OCI-LY3 (cell line): ENCODE measurements at regions not wholly inside any gene's neighbourhood (a gene's known extent, or its start where the extent isn't known, plus 50 kb on each side); places are given as distances from the start of the nearest gene placed in this dataset.

Experiments
- H2AFZ ChIP-seq: fragments of 200-600, 300-600 bp; shearing (Covaris generic); 2 replicates; pipeline ENCODE4 v1.6.0; 2014; ENCODE audit warnings: antibody characterized with exemption, low read depth, low read length
- H3K27ac ChIP-seq: fragments of 200-600, 300-600 bp; sonication (generic); 2 replicates; pipeline ENCODE4 v1.5.1; 2014; ENCODE audit warnings: mild to moderate bottlenecking, low read length, moderate library complexity, mixed read lengths
- H3K27me3 ChIP-seq: fragments of 200-600, 300-600 bp; sonication (generic); 2 replicates; pipeline ENCODE4 v1.6.1; 2014; ENCODE audit warnings: low read depth, low read length, mixed read lengths
- H3K36me3 ChIP-seq: fragments of 200-600, 300-600 bp; sonication (generic); replicated peaks from 2 replicates; pipeline ENCODE3; 2014; ENCODE audit warnings: low read depth, low read length, mixed read lengths
- H3K4me1 ChIP-seq: fragments of 300-600, 200-600 bp; sonication (generic); 2 replicates; pipeline ENCODE4 v1.6.1; 2014; ENCODE audit warnings: low read length, mixed read lengths
- H3K4me2 ChIP-seq: fragments of 200-600, 300-600 bp; sonication (generic); 2 replicates; pipeline ENCODE4 v1.6.1; 2014; ENCODE audit warnings: low read length, mixed read lengths
- H3K4me3 ChIP-seq: fragments of 300-600, 200-600 bp; sonication (generic); 2 replicates; pipeline ENCODE4 v1.5.1; 2014; ENCODE audit warnings: antibody characterized with exemption, mild to moderate bottlenecking, low read length, moderate library complexity
- H3K79me2 ChIP-seq: fragments of 300-600, 200-600 bp; shearing (Covaris generic); 2 replicates; pipeline ENCODE4 v1.6.1; 2014; ENCODE audit warnings: mild to moderate bottlenecking, low read length, mixed read lengths
- H3K9ac ChIP-seq: fragments of 300-600, 200-600 bp; shearing (Covaris generic); 2 replicates; pipeline ENCODE4 v1.6.0; 2014; ENCODE audit warnings: mild to moderate bottlenecking, low read length, moderate library complexity
- H3K9me3 ChIP-seq: fragments of 200-600, 300-600 bp; shearing (Covaris generic); 2 replicates; pipeline ENCODE4 v1.6.1; 2014; ENCODE audit warnings: low read length, mixed read lengths; ENCODE audit not compliant: insufficient read depth
- H4K20me1 ChIP-seq: fragments of 200-600, 300-600 bp; sonication (generic); 2 replicates; pipeline ENCODE4 v1.6.1; 2016; ENCODE audit warnings: low read length, mixed read lengths; ENCODE audit not compliant: insufficient read depth
- CTCF ChIP-seq: fragments of 200-600, 300-600 bp; sonication (generic); IDR thresholded peaks from 2 replicates; pipeline ENCODE4 v1.5.1; 2014; ENCODE audit warnings: antibody characterized with exemption, low read length, low read depth
- EZH2phosphoT487 ChIP-seq: fragments of 200-600 bp; shearing (Covaris generic); IDR thresholded peaks from 2 replicates; pipeline ENCODE4 v1.6.1; 2018; ENCODE audit warnings: antibody characterized with exemption, mixed run types, low read depth

- no peak overlapping the region for H3K27ac ChIP-seq
- H3K36me3 ChIP-seq: peaks cover 9% of the 10 kb centered on the region
- TF ChIP-seq EZH2phosphoT487: no peak
- TF ChIP-seq CTCF: no peak
- no peak overlapping the region for H2AFZ ChIP-seq
- H4K20me1 ChIP-seq: 0 out of 2 replicates have a peak, but pooled peaks cover 3% of the 10 kb centered on the region
- H3K79me2 ChIP-seq: no peaks in the 10 kb centered on the region
- no peak overlapping the region for H3K4me3 ChIP-seq
- no peaks in the 10 kb centered on the region for H3K9me3 ChIP-seq
- H3K9ac ChIP-seq: no peak overlapping the region
- no peak overlapping the region for H3K4me2 ChIP-seq
- H3K4me1 ChIP-seq: no peaks in the 10 kb centered on the region
- no peaks in the 10 kb centered on the region for H3K27me3 ChIP-seq
Observed at GRCh38 chr6:14194976-14195375, 77.4 kb downstream of the CD83 start.

- peaks cover 9% of the 10 kb centered on the region for H3K36me3 ChIP-seq
- no peaks in the 10 kb centered on the region for H3K4me1 ChIP-seq
- H3K79me2 ChIP-seq: no peaks in the 10 kb centered on the region
- no peak for TF ChIP-seq CTCF
- TF ChIP-seq EZH2phosphoT487: no peak
- H4K20me1 ChIP-seq: 0 out of 2 replicates have a peak, but pooled peaks cover 3% of the 10 kb centered on the region
- no peak overlapping the region for H2AFZ ChIP-seq
- H3K27ac ChIP-seq: no peak overlapping the region
- no peaks in the 10 kb centered on the region for H3K9me3 ChIP-seq
- no peak overlapping the region for H3K9ac ChIP-seq
- no peak overlapping the region for H3K4me3 ChIP-seq
- H3K27me3 ChIP-seq: no peaks in the 10 kb centered on the region
- H3K4me2 ChIP-seq: no peak overlapping the region
Observed at GRCh38 chr6:14196026-14196425, 78.5 kb downstream of the CD83 start.

GRCh38 chr6:14197118-14197517 lies 79.5 kb downstream of the CD83 start:
- Histone ChIP-seq H2AFZ (no peak overlapping the region), H3K9me3 (no peaks in the 10 kb centered on the region), H3K4me3 (no peak overlapping the region), H3K9ac (no peak overlapping the region), H3K36me3 (peaks cover 9% of the 10 kb centered on the region), H3K4me1 (no peaks in the 10 kb centered on the region), H3K79me2 (no peaks in the 10 kb centered on the region), H3K27ac (no peak overlapping the region), H3K27me3 (no peaks in the 10 kb centered on the region), H3K4me2 (no peak overlapping the region), H4K20me1 (0 out of 2 replicates have a peak, but pooled peaks cover 3% of the 10 kb centered on the region)
- TF ChIP-seq EZH2phosphoT487 (no peak), CTCF (no peak)

GRCh38 chr6:14200047-14200446 lies 82.5 kb downstream of the CD83 start:
- Histone ChIP-seq H3K9ac (no peak overlapping the region), H3K27me3 (no peaks in the 10 kb centered on the region), H3K4me1 (no peaks in the 10 kb centered on the region)

More at GRCh38 chr6:14200047-14200446, 82.5 kb downstream of the CD83 start:
- Histone ChIP-seq H3K27ac (no peak overlapping the region), H3K9me3 (no peaks in the 10 kb centered on the region), H4K20me1 (0 out of 2 replicates have a peak, but pooled peaks cover 3% of the 10 kb centered on the region), H3K36me3 (peaks cover 9% of the 10 kb centered on the region), H3K4me3 (no peak overlapping the region), H3K79me2 (no peaks in the 10 kb centered on the region), H3K4me2 (no peak overlapping the region), H2AFZ (no peak overlapping the region)
- TF ChIP-seq EZH2phosphoT487 (no peak), CTCF (no peak)
